Testis (tissue), 2 donors: ENCODE measurements at regions not wholly inside any gene's neighbourhood (a gene's known extent, or its start where the extent isn't known, plus 50 kb on each side); places are given as distances from the start of the nearest gene placed in this dataset.

ENCODE experiments used
- DNase-seq: peaks from one replicate; pipeline ENCODE4 v3.0.0-alpha.2; 2019
- H3K27ac ChIP-seq, 2 donors: fragments of 200-600 bp; sonication (generic); one replicate each; pipeline ENCODE4 v1.5.1; 2019
- H3K27me3 ChIP-seq: fragments of 200-600 bp; sonication (generic); one replicate; pipeline ENCODE4 v1.5.1; 2019
- H3K36me3 ChIP-seq: fragments of 200-600 bp; sonication (generic); one replicate; pipeline ENCODE4 v1.5.1; 2017; ENCODE audit warnings: low read depth; ENCODE audit errors: missing control alignments
- H3K4me1 ChIP-seq: fragments of 200-600 bp; sonication (generic); one replicate; pipeline ENCODE4 v1.5.1; 2019
- H3K4me3 ChIP-seq, 2 donors: fragments of 200-600 bp; sonication (generic); one replicate each; pipeline ENCODE4 v1.5.1; 2017 to 2019
- H3K9me3 ChIP-seq: fragments of 200-600 bp; sonication (generic); one replicate; pipeline ENCODE4 v1.5.1; 2017
- POLR2A ChIP-seq: fragments of 450-650 bp; IDR thresholded peaks from one replicate; pipeline ENCODE4 v1.6.1; 2017; ENCODE audit warnings: antibody characterized with exemption, mild to moderate bottlenecking, moderate library complexity
- WGBS, 2 donors: methylation state at CpG; one replicate each; pipeline ENCODE4 v1.1.5; 2018; 5-methylcytosine and 5-hydroxymethylcytosine counted together
- intact Hi-C: fragments of 100-400 bp; cut with DNase I; formaldehyde crosslinking; loops from one replicate; pipeline ENCODE4 v1.15.1; 2023; ENCODE audit warnings: low total_unique reads
- TF ChIP-seq, protein P1 (sequence below), 3 experiments: fragments of 450-650 bp in 2 of 3; fragments of 200-600 bp in 1 of 3; sonication (generic) in 1 of 3; IDR thresholded peaks; one replicate each; pipeline ENCODE4 v1.5.1; 2016 to 2019; ENCODE audit warnings: antibody characterized with exemption in 3 of 3, mild to moderate bottlenecking in 2 of 3, moderate library complexity in 1 of 3

DNA sequence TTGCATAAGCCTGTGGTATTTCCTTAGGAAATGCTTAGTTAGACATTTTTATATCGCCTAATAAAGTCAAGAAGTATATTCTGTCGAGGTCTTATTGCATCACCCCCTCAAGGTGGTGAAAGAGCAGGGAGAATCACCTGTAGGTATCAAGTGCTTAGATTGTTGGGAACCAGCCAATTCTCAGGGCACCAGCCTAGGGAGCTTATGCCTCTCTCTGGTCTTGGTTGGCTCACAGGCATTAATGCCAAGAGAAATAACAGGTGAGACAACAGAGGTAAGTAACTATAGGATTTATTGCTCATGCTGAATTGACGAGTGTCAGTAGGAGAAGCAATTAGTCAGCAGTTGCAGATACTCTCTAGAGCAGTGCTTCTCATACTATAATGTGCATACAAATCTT is 663.3 kb upstream of the ZNF804A start:
- no peaks in the 10 kb centered on the region for H3K9me3 ChIP-seq
- no peaks in the 10 kb centered on the region for H3K36me3 ChIP-seq
- intact Hi-C loops, result no loop called here
- no peaks in the 10 kb centered on the region for H3K4me1 ChIP-seq
- no peak overlapping the region for H3K4me3 ChIP-seq
- DNase-seq, result no peak
- H3K27me3 ChIP-seq, result no peaks in the 10 kb centered on the region
- no peak for TF ChIP-seq POLR2A
- TF ChIP-seq, protein P1, sequence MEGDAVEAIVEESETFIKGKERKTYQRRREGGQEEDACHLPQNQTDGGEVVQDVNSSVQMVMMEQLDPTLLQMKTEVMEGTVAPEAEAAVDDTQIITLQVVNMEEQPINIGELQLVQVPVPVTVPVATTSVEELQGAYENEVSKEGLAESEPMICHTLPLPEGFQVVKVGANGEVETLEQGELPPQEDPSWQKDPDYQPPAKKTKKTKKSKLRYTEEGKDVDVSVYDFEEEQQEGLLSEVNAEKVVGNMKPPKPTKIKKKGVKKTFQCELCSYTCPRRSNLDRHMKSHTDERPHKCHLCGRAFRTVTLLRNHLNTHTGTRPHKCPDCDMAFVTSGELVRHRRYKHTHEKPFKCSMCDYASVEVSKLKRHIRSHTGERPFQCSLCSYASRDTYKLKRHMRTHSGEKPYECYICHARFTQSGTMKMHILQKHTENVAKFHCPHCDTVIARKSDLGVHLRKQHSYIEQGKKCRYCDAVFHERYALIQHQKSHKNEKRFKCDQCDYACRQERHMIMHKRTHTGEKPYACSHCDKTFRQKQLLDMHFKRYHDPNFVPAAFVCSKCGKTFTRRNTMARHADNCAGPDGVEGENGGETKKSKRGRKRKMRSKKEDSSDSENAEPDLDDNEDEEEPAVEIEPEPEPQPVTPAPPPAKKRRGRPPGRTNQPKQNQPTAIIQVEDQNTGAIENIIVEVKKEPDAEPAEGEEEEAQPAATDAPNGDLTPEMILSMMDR (IDR thresholded peaks at IDR 0.05), result no peak
- 76 to 88% methylated on average over 3 of the region's 3 CpGs for WGBS, 2 donors
- H3K27ac ChIP-seq, result no peak overlapping the region

DNA sequence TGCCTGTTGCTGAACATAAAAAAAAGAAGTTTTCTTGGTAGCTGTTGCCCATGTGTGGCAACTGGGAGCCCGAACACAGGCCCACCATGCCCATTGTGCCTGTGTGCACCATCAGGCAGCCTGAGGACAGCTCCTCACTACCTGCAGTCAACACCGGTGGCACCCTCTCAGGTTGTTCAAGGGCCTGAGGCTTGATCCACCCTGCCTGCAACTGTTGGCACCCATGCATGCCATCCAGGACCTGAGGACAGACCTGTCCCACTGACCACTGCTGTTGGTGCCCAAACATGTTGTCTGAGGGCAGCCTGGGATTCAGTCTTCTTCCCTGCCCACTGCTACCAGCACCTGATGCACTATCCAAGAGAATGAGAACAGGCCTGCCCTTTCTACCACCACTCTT is 661.1 kb upstream of the ZNF804A start:
- Histone ChIP-seq H3K4me1 (no peaks in the 10 kb centered on the region), H3K27me3 (no peaks in the 10 kb centered on the region), H3K27ac (no peak overlapping the region), H3K4me3 (no peak overlapping the region), H3K9me3 (no peaks in the 10 kb centered on the region), H3K36me3 (no peaks in the 10 kb centered on the region)
- 90 to 94% methylated on average over 2 of the region's 2 CpGs for WGBS, 2 donors
- intact Hi-C loops, result no loop called here
- no peak for DNase-seq
- TF ChIP-seq POLR2A, result no peak
- TF ChIP-seq, protein P1 (IDR thresholded peaks at IDR 0.05), result no peak

- no peaks in the 10 kb centered on the region for H3K36me3 ChIP-seq
- H3K4me1 ChIP-seq, result no peaks in the 10 kb centered on the region
- no peak for TF ChIP-seq POLR2A
- TF ChIP-seq, protein P1 (IDR thresholded peaks at IDR 0.05), result no peak
- no peaks in the 10 kb centered on the region for H3K27me3 ChIP-seq
- no peak overlapping the region for H3K4me3 ChIP-seq
- no peak for DNase-seq
- no peak overlapping the region for H3K27ac ChIP-seq
- intact Hi-C loops, result no loop called here
- H3K9me3 ChIP-seq, result no peaks in the 10 kb centered on the region
Measured at GRCh38 chr2:183946193-183946592, 652.1 kb upstream of the ZNF804A start.

DNA sequence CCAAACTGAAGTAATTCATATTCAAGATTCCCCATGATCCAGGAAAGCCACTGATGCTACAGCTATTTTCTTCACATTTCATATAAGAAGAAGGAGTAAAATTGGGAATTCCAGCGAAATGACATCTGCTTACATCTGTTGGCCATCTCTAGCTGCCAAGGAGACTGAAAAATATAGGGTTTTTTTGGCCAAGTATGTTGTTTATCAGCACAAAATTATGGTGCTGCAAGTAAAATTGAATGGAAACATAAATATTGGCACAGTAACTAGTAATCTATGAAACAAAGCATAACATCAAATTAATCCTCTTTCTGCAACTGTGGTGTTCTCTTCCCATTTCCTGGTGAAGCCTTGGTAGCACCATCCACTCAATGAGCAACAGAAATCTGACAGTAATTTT is 649.5 kb upstream of the ZNF804A start:
- TF ChIP-seq, protein P1 (IDR thresholded peaks at IDR 0.05), result no peak
- no peak for TF ChIP-seq POLR2A
- H3K36me3 ChIP-seq, result no peaks in the 10 kb centered on the region
- no peak overlapping the region for H3K27ac ChIP-seq
- DNase-seq, result no peak
- no peaks in the 10 kb centered on the region for H3K9me3 ChIP-seq
- 64 to 67% methylated on average over 1 of the region's 1 CpG for WGBS, 2 donors
- intact Hi-C loops, result no loop called here
- H3K4me1 ChIP-seq, result no peaks in the 10 kb centered on the region
- no peak overlapping the region for H3K4me3 ChIP-seq
- H3K27me3 ChIP-seq, result no peaks in the 10 kb centered on the region

GRCh38 chr2:183950673-183951072 is 647.7 kb upstream of the ZNF804A start:
- Histone ChIP-seq H3K36me3 (no peaks in the 10 kb centered on the region), H3K27ac (no peak overlapping the region), H3K4me1 (no peaks in the 10 kb centered on the region), H3K27me3 (no peaks in the 10 kb centered on the region), H3K9me3 (no peaks in the 10 kb centered on the region), H3K4me3 (no peak overlapping the region)
- intact Hi-C loops, result no loop called here
- WGBS, 2 donors, result 71 to 73% methylated on average over 1 of the region's 1 CpG
- DNase-seq, result no peak
- no peak for TF ChIP-seq POLR2A
- TF ChIP-seq, protein P1 (IDR thresholded peaks at IDR 0.05), result no peak
